CD4-positive, alpha-beta T cell (primary cell): ENCODE measurements at regions not wholly inside any gene's neighbourhood (a gene's known extent, or its start where the extent isn't known, plus 50 kb on each side); places are given as distances from the start of the nearest gene placed in this dataset.

ENCODE experiments used
- ATAC-seq: fragments of 200-7000 bp; cut with Tn5 transposase; one replicate; pipeline ENCODE4 v1.10.0; 2022; ENCODE audit warnings: mild to moderate bottlenecking; ENCODE audit not compliant: poor library complexity
- CTCF ChIA-PET: fragments of 350-600 bp; sonication (Branson Sonifier 250); formaldehyde crosslinking; loops from one replicate; lab custom pipeline; 2021; ENCODE audit warnings: antibody characterized with exemption, inconsistent platforms; lab: Charles Lee
- POLR2A ChIA-PET: fragments of 350-600 bp; sonication (Branson Sonifier 250); formaldehyde crosslinking; loops from one replicate; lab custom pipeline; 2021; ENCODE audit warnings: antibody characterized with exemption, inconsistent platforms; lab: Charles Lee
- DNase-seq, 14 experiments: peaks; one replicate each; pipeline ENCODE4 v3.0.0-alpha.2; 2013 to 2020; ENCODE audit warnings: mixed read lengths in 2 of 14
- H3K27ac ChIP-seq, 2 donors: one replicate each; pipeline versions ENCODE4 v1.5.1 to v1.7.0; 2013; ENCODE audit warnings: low read length in 2 of 2, low read depth in 1 of 2, mild to moderate bottlenecking in 1 of 2
- H3K27me3 ChIP-seq, 2 experiments: 1 replicate in 1 of 2; 2 replicates in 1 of 2; pipeline versions ENCODE4 v1.6.1 to v1.7.0; 2013; ENCODE audit warnings: low read length in 2 of 2, control low read depth in 1 of 2, mild to moderate bottlenecking in 1 of 2, moderate library complexity in 1 of 2; ENCODE audit not compliant: insufficient read depth in 2 of 2, control insufficient read depth in 1 of 2
- H3K36me3 ChIP-seq: one replicate; pipeline ENCODE4 v1.6.1; 2013; ENCODE audit warnings: low read length, control low read depth; ENCODE audit not compliant: insufficient read depth
- H3K4me1 ChIP-seq: one replicate; pipeline ENCODE4 v1.6.1; 2013; ENCODE audit warnings: low read length, control low read depth; ENCODE audit not compliant: insufficient read depth
- H3K4me3 ChIP-seq: one replicate; pipeline ENCODE4 v1.5.1; 2013; ENCODE audit warnings: mild to moderate bottlenecking, low read length, moderate library complexity
- H3K9me3 ChIP-seq, 2 experiments: 1 replicate in 1 of 2; 2 replicates in 1 of 2; pipeline versions ENCODE4 v1.6.1 to v1.7.0; 2013; ENCODE audit warnings: low read length in 2 of 2, mild to moderate bottlenecking in 2 of 2, control low read depth in 1 of 2, moderate library complexity in 1 of 2; ENCODE audit not compliant: control insufficient read depth in 1 of 2, insufficient read depth in 1 of 2
- H3K27ac Mint-ChIP-seq: one replicate; pipeline ENCODE4 v1.8.0; 2020; ENCODE audit warnings: mixed read lengths
- H3K27me3 Mint-ChIP-seq: one replicate; pipeline ENCODE4 v1.8.0; 2021; ENCODE audit warnings: mixed read lengths
- H3K36me3 Mint-ChIP-seq: one replicate; pipeline ENCODE4 v1.8.0; 2021; ENCODE audit warnings: low read depth, mixed read lengths
- H3K4me1 Mint-ChIP-seq: one replicate; pipeline ENCODE4 v1.8.0; 2021; ENCODE audit warnings: low read depth, mixed read lengths
- H3K4me3 Mint-ChIP-seq: one replicate; pipeline ENCODE4 v1.8.0; 2020; ENCODE audit warnings: mild to moderate bottlenecking, mixed read lengths
- H3K9me3 Mint-ChIP-seq: one replicate; pipeline ENCODE4 v1.8.0; 2020; ENCODE audit warnings: mixed read lengths
- CTCF ChIP-seq: fragments of 200-600 bp; IDR thresholded peaks from one replicate; pipeline ENCODE4 v1.8.0; 2022; ENCODE audit warnings: antibody characterized with exemption, mild to moderate bottlenecking
- intact Hi-C, 2 experiments: fragments of 100-400 bp; cut with DNase I in 1 of 2; cut with micrococcal nuclease in 1 of 2; formaldehyde crosslinking; loops; one replicate each; pipeline versions ENCODE4 v1.15.1 to v1.9.0; 2023 to 2025; cut with DNase I, micrococcal nuclease

GRCh38 chr2:156145469-156145868 lies 187.1 kb downstream of the NR4A2 start:
- ChIA-PET POLR2A (no interaction called here), CTCF (no interaction called here)
- H3K27me3 Mint-ChIP-seq: no peaks in the 10 kb centered on the region
- intact Hi-C loops: no loop called here
- DNase-seq (no peak), ATAC-seq (no peak)
- Histone ChIP-seq H3K27ac (no peak overlapping the region), H3K9me3 (no peaks in the 10 kb centered on the region), H3K4me1 (no peaks in the 10 kb centered on the region), H3K36me3 (no peaks in the 10 kb centered on the region), H3K27me3 (no peaks in the 10 kb centered on the region), H3K4me3 (no peak overlapping the region)
- no peak overlapping the region for H3K4me3 Mint-ChIP-seq
- no peak for TF ChIP-seq CTCF
- H3K36me3 Mint-ChIP-seq: no peaks in the 10 kb centered on the region
- no peaks in the 10 kb centered on the region for H3K9me3 Mint-ChIP-seq
- no peak overlapping the region for H3K27ac Mint-ChIP-seq
- no peaks in the 10 kb centered on the region for H3K4me1 Mint-ChIP-seq

- no peaks in the 10 kb centered on the region for H3K27me3 ChIP-seq
- no peak overlapping the region for H3K27ac ChIP-seq
- intact Hi-C loops: no loop called here
- no peaks in the 10 kb centered on the region for H3K36me3 Mint-ChIP-seq
- H3K4me3 ChIP-seq: no peak overlapping the region
- no peak overlapping the region for H3K4me3 Mint-ChIP-seq
- no peaks in the 10 kb centered on the region for H3K4me1 Mint-ChIP-seq
- CTCF ChIA-PET: no interaction called here
- no peak for DNase-seq
- no peaks in the 10 kb centered on the region for H3K9me3 ChIP-seq
- H3K27me3 Mint-ChIP-seq: peaks cover 5% of the 10 kb centered on the region
- no peak for TF ChIP-seq CTCF
- H3K36me3 ChIP-seq: no peaks in the 10 kb centered on the region
- POLR2A ChIA-PET: no interaction called here
- no peak overlapping the region for H3K27ac Mint-ChIP-seq
- no peaks in the 10 kb centered on the region for H3K9me3 Mint-ChIP-seq
- no peak for ATAC-seq
- H3K4me1 ChIP-seq: no peaks in the 10 kb centered on the region
Measured at GRCh38 chr2:156136566-156136965, 196.0 kb downstream of the NR4A2 start.

- H3K36me3 Mint-ChIP-seq: no peaks in the 10 kb centered on the region
- H3K4me1 Mint-ChIP-seq: no peaks in the 10 kb centered on the region
- no peak overlapping the region for H3K27ac Mint-ChIP-seq
- H3K9me3 Mint-ChIP-seq: no peaks in the 10 kb centered on the region
- ATAC-seq (no peak), DNase-seq (no peak)
- ChIA-PET POLR2A (no interaction called here), CTCF (no interaction called here)
- intact Hi-C loops: no loop called here
- no peaks in the 10 kb centered on the region for H3K36me3 ChIP-seq
- H3K27ac ChIP-seq: no peak overlapping the region
- TF ChIP-seq CTCF: no peak
- H3K4me3 Mint-ChIP-seq: no peak overlapping the region
- H3K4me1 ChIP-seq: no peaks in the 10 kb centered on the region
- peaks cover 5% of the 10 kb centered on the region for H3K27me3 Mint-ChIP-seq
- no peaks in the 10 kb centered on the region for H3K27me3 ChIP-seq
- no peak overlapping the region for H3K4me3 ChIP-seq
- no peaks in the 10 kb centered on the region for H3K9me3 ChIP-seq
Measured at GRCh38 chr2:156134887-156135286, 197.6 kb downstream of the NR4A2 start.
